Trophoblast cell (in vitro differentiated cells and primary cell): ENCODE measurements at regions not wholly inside any gene's neighbourhood (a gene's known extent, or its start where the extent isn't known, plus 50 kb on each side); places are given as distances from the start of the nearest gene placed in this dataset.

ENCODE experiments used
- DNase-seq, 2 donors: peaks; one replicate each; pipeline ENCODE4 v3.0.0-alpha.2; 2016
- H2AFZ ChIP-seq: 2 replicates; pipeline ENCODE4 v1.6.1; 2013; ENCODE audit warnings: low read length, moderate library complexity, mild to moderate bottlenecking; ENCODE audit not compliant: insufficient read depth, poor library complexity
- H2AK5ac ChIP-seq: 2 replicates; pipeline ENCODE4 v1.6.1; 2013; ENCODE audit warnings: mild to moderate bottlenecking, low read length
- H2BK120ac ChIP-seq: 2 replicates; pipeline ENCODE4 v1.6.1; 2013; ENCODE audit warnings: low read length, mild to moderate bottlenecking, moderate library complexity; ENCODE audit not compliant: insufficient read depth, poor library complexity
- H2BK12ac ChIP-seq: 2 replicates; pipeline ENCODE4 v1.6.1; 2013; ENCODE audit warnings: mild to moderate bottlenecking, low read length, moderate library complexity
- H2BK5ac ChIP-seq: 2 replicates; pipeline ENCODE4 v1.6.1; 2013; ENCODE audit warnings: low read length, low read depth, moderate library complexity, mild to moderate bottlenecking; ENCODE audit not compliant: poor library complexity
- H3K14ac ChIP-seq: 2 replicates; pipeline ENCODE4 v1.6.1; 2013; ENCODE audit warnings: mild to moderate bottlenecking, low read length
- H3K18ac ChIP-seq: 2 replicates; pipeline ENCODE4 v1.6.1; 2013; ENCODE audit warnings: mild to moderate bottlenecking, low read length
- H3K23ac ChIP-seq: 2 replicates; pipeline ENCODE4 v1.6.1; 2013; ENCODE audit warnings: low read length
- H3K27ac ChIP-seq: 2 replicates; pipeline ENCODE4 v1.5.1; 2013; ENCODE audit warnings: low read depth, mild to moderate bottlenecking, inconsistent platforms, low read length, moderate library complexity
- H3K27me3 ChIP-seq: 2 replicates; pipeline ENCODE4 v1.6.1; 2013; ENCODE audit warnings: inconsistent platforms, mild to moderate bottlenecking, low read length, moderate library complexity; ENCODE audit not compliant: insufficient read depth
- H3K36me3 ChIP-seq, 2 experiments: 1 replicate in 1 of 2; 2 replicates in 1 of 2; pipeline ENCODE4 v1.6.1; 2013; ENCODE audit warnings: low read length in 2 of 2, mild to moderate bottlenecking in 2 of 2, moderate library complexity in 1 of 2; ENCODE audit not compliant: insufficient read depth in 2 of 2, control insufficient read depth in 1 of 2
- H3K4ac ChIP-seq: 2 replicates; pipeline ENCODE4 v1.6.1; 2013; ENCODE audit warnings: low read depth, mild to moderate bottlenecking, low read length, moderate library complexity
- H3K4me1 ChIP-seq, 2 experiments: 1 replicate in 1 of 2; 2 replicates in 1 of 2; pipeline ENCODE4 v1.6.1; 2013; ENCODE audit warnings: low read length in 2 of 2, mild to moderate bottlenecking in 2 of 2, moderate library complexity in 1 of 2; ENCODE audit not compliant: insufficient read depth in 2 of 2, control insufficient read depth in 1 of 2
- H3K4me2 ChIP-seq: 2 replicates; pipeline ENCODE4 v1.6.1; 2013; ENCODE audit warnings: inconsistent platforms, mild to moderate bottlenecking, low read length, moderate library complexity
- H3K4me3 ChIP-seq: 2 replicates; pipeline ENCODE4 v1.5.1; 2013; ENCODE audit warnings: mild to moderate bottlenecking, low read depth, low read length, inconsistent platforms
- H3K79me1 ChIP-seq: one replicate; pipeline ENCODE4 v1.6.1; 2013; ENCODE audit warnings: low read length
- H3K79me2 ChIP-seq: 2 replicates; pipeline ENCODE4 v1.6.1; 2013; ENCODE audit warnings: low read length, mild to moderate bottlenecking; ENCODE audit not compliant: control insufficient read depth, insufficient read depth, poor library complexity
- H3K9ac ChIP-seq: 2 replicates; pipeline ENCODE4 v1.6.1; 2013; ENCODE audit warnings: mild to moderate bottlenecking, low read length
- H3K9me3 ChIP-seq: 2 replicates; pipeline ENCODE4 v1.6.1; 2013; ENCODE audit warnings: low read depth, mild to moderate bottlenecking, control low read depth, inconsistent platforms, low read length; ENCODE audit not compliant: insufficient read depth
- H4K12ac ChIP-seq: 2 replicates; pipeline ENCODE4 v1.6.1; 2013; ENCODE audit warnings: low read depth, mild to moderate bottlenecking, low read length, moderate library complexity
- H4K8ac ChIP-seq: 2 replicates; pipeline ENCODE4 v1.6.1; 2013; ENCODE audit warnings: low read depth, mild to moderate bottlenecking, low read length, moderate library complexity
- H4K91ac ChIP-seq: one replicate; pipeline ENCODE4 v1.6.1; 2013; ENCODE audit warnings: low read depth, mild to moderate bottlenecking, low read length, moderate library complexity
- WGBS: extraction: QIAGEN DNeasy Blood & Tissue Kit; methylation state at CpG from one replicate; pipeline ENCODE4 v1.1.7; 2013; ENCODE audit warnings: missing lambda C conversion rate; ENCODE audit not compliant: insufficient read length, insufficient coverage; ENCODE audit errors: extremely low coverage; 5-methylcytosine and 5-hydroxymethylcytosine counted together

GRCh38 chr6:40932953-40933352 lies 106.1 kb downstream of the UNC5CL start:
- H4K8ac ChIP-seq = no peak overlapping the region
- no peak overlapping the region for H3K14ac ChIP-seq
- H3K79me2 ChIP-seq = no peaks in the 10 kb centered on the region
- no peak overlapping the region for H2AK5ac ChIP-seq
- H3K18ac ChIP-seq = no peak overlapping the region
- no peak overlapping the region for H4K91ac ChIP-seq
- H3K4me1 ChIP-seq = no peaks in the 10 kb centered on the region
- no peaks in the 10 kb centered on the region for H3K27me3 ChIP-seq
- H3K4me2 ChIP-seq = no peak overlapping the region
- WGBS = no CpG with 5 or more reads among the region's 6 CpGs
- H2BK120ac ChIP-seq = no peak overlapping the region
- no peak overlapping the region for H2BK12ac ChIP-seq
- no peak overlapping the region for H3K4ac ChIP-seq
- no peak overlapping the region for H3K9ac ChIP-seq
- no peaks in the 10 kb centered on the region for H3K9me3 ChIP-seq
- H3K27ac ChIP-seq = no peak overlapping the region
- no peaks in the 10 kb centered on the region for H3K36me3 ChIP-seq
- no peak overlapping the region for H3K4me3 ChIP-seq
- H3K23ac ChIP-seq = no peak overlapping the region
- no peak overlapping the region for H4K12ac ChIP-seq
- no peaks in the 10 kb centered on the region for H3K79me1 ChIP-seq
- H2AFZ ChIP-seq = no peak overlapping the region
- DNase-seq = no peak
- no peak overlapping the region for H2BK5ac ChIP-seq

- Histone ChIP-seq H3K23ac (no peak overlapping the region), H2BK5ac (no peak overlapping the region), H3K4me3 (no peak overlapping the region), H4K8ac (no peak overlapping the region), H3K27ac (no peak overlapping the region), H3K14ac (no peak overlapping the region), H2AFZ (no peak overlapping the region), H4K91ac (no peak overlapping the region), H3K79me1 (no peaks in the 10 kb centered on the region), H3K27me3 (no peaks in the 10 kb centered on the region), H3K9me3 (no peaks in the 10 kb centered on the region), H3K4me1 (no peaks in the 10 kb centered on the region), H2BK12ac (no peak overlapping the region), H4K12ac (no peak overlapping the region), H3K4ac (no peak overlapping the region), H2AK5ac (no peak overlapping the region), H3K36me3 (no peaks in the 10 kb centered on the region), H3K79me2 (no peaks in the 10 kb centered on the region), H3K9ac (no peak overlapping the region), H3K4me2 (no peak overlapping the region), H2BK120ac (no peak overlapping the region), H3K18ac (no peak overlapping the region)
- WGBS = no CpG with 5 or more reads among the region's 2 CpGs
- DNase-seq = no peak
Observed at GRCh38 chr6:40932366-40932765, 106.7 kb downstream of the UNC5CL start.

GRCh38 chr6:40931931-40932330 lies 107.1 kb downstream of the UNC5CL start:
- no peak overlapping the region for H3K9ac ChIP-seq
- H3K79me2 ChIP-seq = no peaks in the 10 kb centered on the region
- no peak overlapping the region for H2BK5ac ChIP-seq
- no peak overlapping the region for H4K91ac ChIP-seq
- no peaks in the 10 kb centered on the region for H3K79me1 ChIP-seq
- no peak overlapping the region for H2BK120ac ChIP-seq
- no CpG with 5 or more reads among the region's 1 CpG for WGBS
- no peak overlapping the region for H4K12ac ChIP-seq
- H3K27me3 ChIP-seq = no peaks in the 10 kb centered on the region
- no peak overlapping the region for H3K14ac ChIP-seq
- H3K4me1 ChIP-seq = no peaks in the 10 kb centered on the region
- DNase-seq = no peak
- no peak overlapping the region for H4K8ac ChIP-seq
- H3K4ac ChIP-seq = no peak overlapping the region
- no peaks in the 10 kb centered on the region for H3K9me3 ChIP-seq
- no peak overlapping the region for H3K4me2 ChIP-seq
- H2AFZ ChIP-seq = no peak overlapping the region
- H3K18ac ChIP-seq = no peak overlapping the region
- no peaks in the 10 kb centered on the region for H3K36me3 ChIP-seq
- H3K4me3 ChIP-seq = no peak overlapping the region
- H2AK5ac ChIP-seq = no peak overlapping the region
- no peak overlapping the region for H3K27ac ChIP-seq
- no peak overlapping the region for H2BK12ac ChIP-seq
- H3K23ac ChIP-seq = no peak overlapping the region

DNA sequence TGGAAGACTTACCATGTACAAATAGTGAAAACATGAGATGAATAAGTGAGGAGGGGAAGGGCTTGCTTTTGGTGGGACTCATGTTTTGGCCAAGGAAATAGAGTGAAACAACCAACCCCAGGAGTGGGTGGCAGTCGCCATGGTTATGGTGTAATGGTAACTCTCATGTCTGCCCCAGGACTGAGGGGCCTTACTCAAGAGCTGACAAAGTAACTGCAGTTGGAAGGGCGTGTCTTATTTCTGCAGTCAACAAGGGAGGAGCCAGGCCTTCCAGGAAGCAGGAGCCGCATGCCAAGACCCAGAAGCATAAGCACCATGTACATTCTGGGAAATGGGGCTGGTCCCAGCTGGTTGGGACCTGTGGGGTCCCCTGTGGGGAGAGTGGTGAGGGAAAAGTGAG lies 108.5 kb downstream of the UNC5CL start:
- Histone ChIP-seq H3K79me2 (no peaks in the 10 kb centered on the region), H3K79me1 (no peaks in the 10 kb centered on the region), H2AFZ (no peak overlapping the region), H2AK5ac (no peak overlapping the region), H2BK5ac (no peak overlapping the region), H3K27me3 (no peaks in the 10 kb centered on the region), H3K4me3 (no peak overlapping the region), H3K4ac (no peak overlapping the region), H3K18ac (no peak overlapping the region), H3K36me3 (no peaks in the 10 kb centered on the region), H3K14ac (no peak overlapping the region), H3K27ac (no peak overlapping the region), H3K9me3 (peaks cover 2% of the 10 kb centered on the region), H4K8ac (no peak overlapping the region), H2BK12ac (no peak overlapping the region), H3K9ac (no peak overlapping the region), H3K4me2 (no peak overlapping the region), H2BK120ac (no peak overlapping the region), H3K4me1 (no peaks in the 10 kb centered on the region), H4K91ac (no peak overlapping the region), H3K23ac (no peak overlapping the region), H4K12ac (no peak overlapping the region)
- DNase-seq = no peak
- WGBS = no CpG with 5 or more reads among the region's 3 CpGs
